ENCODE measurements at regions not wholly inside any gene's neighbourhood (a gene's known extent, or its start where the extent isn't known, plus 50 kb on each side); places are given as distances from the start of the nearest gene placed in this dataset.

GRCh38 chr12:27875677-27876076 lies 95.6 kb upstream of the MANSC4 start:
- no peak overlapping the region for H2BK5ac ChIP-seq (ENCODE audit: low read depth, low read length, poor library complexity, severe bottlenecking)
- no peak overlapping the region for H3K9ac ChIP-seq (ENCODE audit: low read length)
- H3K4ac ChIP-seq (ENCODE audit: low read depth in 1 of 2, low read length in 2 of 2), result no peak overlapping the region
- H2AK5ac ChIP-seq (ENCODE audit: low read length, severe bottlenecking), result no peak overlapping the region
- no peak overlapping the region for H3K4me2 ChIP-seq (ENCODE audit: low read length, poor library complexity, severe bottlenecking)
- no peaks in the 10 kb centered on the region for H3K79me1 ChIP-seq (replicated peaks; ENCODE audit: low read length, poor library complexity, severe bottlenecking)
- no CpG with 5 or more reads among the region's 2 CpGs for WGBS
- H3K36me3 ChIP-seq (ENCODE audit: control insufficient read depth in 1 of 2, insufficient read depth in 2 of 2, low read depth in 1 of 2, low read length in 2 of 2), result no peaks in the 10 kb centered on the region
- no peak for DNase-seq
- H4K91ac ChIP-seq (ENCODE audit: low read length), result no peak overlapping the region
- no peak overlapping the region for H3K23ac ChIP-seq (ENCODE audit: low read length in 2 of 2)
- H3K4me3 ChIP-seq (ENCODE audit: insufficient read depth in 1 of 2, low read depth in 1 of 2, low read length in 2 of 2), result no peak overlapping the region
- H3K14ac ChIP-seq (ENCODE audit: low read length in 2 of 2), result no peak overlapping the region
- H2BK15ac ChIP-seq (ENCODE audit: low read depth, poor library complexity, severe bottlenecking), result no peak overlapping the region
- no peak overlapping the region for H4K8ac ChIP-seq (ENCODE audit: low read length)
- no peaks in the 10 kb centered on the region for H3K4me1 ChIP-seq (ENCODE audit: control insufficient read depth, insufficient read depth, low read depth, low read length)
- no peaks in the 10 kb centered on the region for H3K9me3 ChIP-seq (ENCODE audit: control insufficient read depth, low read length)
- no peaks in the 10 kb centered on the region for H3K27me3 ChIP-seq (ENCODE audit: control insufficient read depth in 1 of 2, insufficient read depth in 1 of 2, low read length in 2 of 2)
- H3K27ac ChIP-seq (ENCODE audit: low read length, poor library complexity, severe bottlenecking), result no peak overlapping the region
- H3K18ac ChIP-seq (ENCODE audit: low read depth in 1 of 2, low read length in 2 of 2), result no peak overlapping the region
- H2AFZ ChIP-seq (ENCODE audit: low read depth, low read length), result no peak overlapping the region
- H2BK12ac ChIP-seq (ENCODE audit: low read length in 2 of 2), result no peak overlapping the region
- H2BK120ac ChIP-seq (ENCODE audit: low read depth, low read length), result no peak overlapping the region

DNA sequence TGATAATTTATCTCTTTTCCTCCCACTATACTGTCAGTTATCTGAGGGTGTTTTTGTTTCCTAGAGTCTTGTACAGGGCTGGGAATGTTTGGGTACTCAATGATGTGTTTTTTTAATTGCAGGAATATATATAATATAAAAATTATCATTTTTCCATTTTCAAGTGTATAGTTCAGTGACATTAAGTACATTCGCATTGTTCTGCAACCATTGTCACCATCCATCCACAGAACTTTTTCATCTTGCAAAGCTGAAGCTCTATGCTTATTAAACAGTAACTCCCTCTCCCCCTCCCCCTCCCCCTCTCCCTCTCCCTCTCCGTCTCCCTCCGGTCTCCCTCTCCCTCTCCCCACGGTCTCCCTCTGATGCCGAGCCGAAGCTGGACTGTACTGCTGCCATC lies 93.0 kb upstream of the MANSC4 start:
- Histone ChIP-seq H3K23ac (ENCODE audit: low read length in 2 of 2) (no peak overlapping the region), H3K9me3 (ENCODE audit: control insufficient read depth, low read length) (no peaks in the 10 kb centered on the region), H3K27me3 (ENCODE audit: control insufficient read depth in 1 of 2, insufficient read depth in 1 of 2, low read length in 2 of 2) (no peaks in the 10 kb centered on the region), H3K9ac (ENCODE audit: low read length) (no peak overlapping the region), H2BK120ac (ENCODE audit: low read depth, low read length) (no peak overlapping the region), H2BK5ac (ENCODE audit: low read depth, low read length, poor library complexity, severe bottlenecking) (no peak overlapping the region), H3K4me1 (ENCODE audit: control insufficient read depth, insufficient read depth, low read depth, low read length) (peaks cover 8% of the 10 kb centered on the region), H3K4me2 (ENCODE audit: low read length, poor library complexity, severe bottlenecking) (no peak overlapping the region), H3K4me3 (ENCODE audit: insufficient read depth in 1 of 2, low read depth in 1 of 2, low read length in 2 of 2) (no peak overlapping the region), H2AFZ (ENCODE audit: low read depth, low read length) (no peak overlapping the region), H4K8ac (ENCODE audit: low read length) (no peak overlapping the region), H2BK15ac (ENCODE audit: low read depth, poor library complexity, severe bottlenecking) (no peak overlapping the region), H3K18ac (ENCODE audit: low read depth in 1 of 2, low read length in 2 of 2) (no peak overlapping the region), H3K4ac (ENCODE audit: low read depth in 1 of 2, low read length in 2 of 2) (no peak overlapping the region), H3K14ac (ENCODE audit: low read length in 2 of 2) (no peak overlapping the region), H2AK5ac (ENCODE audit: low read length, severe bottlenecking) (no peak overlapping the region), H3K36me3 (ENCODE audit: control insufficient read depth in 1 of 2, insufficient read depth in 2 of 2, low read depth in 1 of 2, low read length in 2 of 2) (no peaks in the 10 kb centered on the region), H4K91ac (ENCODE audit: low read length) (no peak overlapping the region), H3K79me1 (replicated peaks; ENCODE audit: low read length, poor library complexity, severe bottlenecking) (no peaks in the 10 kb centered on the region), H2BK12ac (ENCODE audit: low read length in 2 of 2) (no peak overlapping the region), H3K27ac (ENCODE audit: low read length, poor library complexity, severe bottlenecking) (no peak overlapping the region)
- 94% methylated on average over 6 of the region's 6 CpGs for whole genome bisulfite sequencing
- no peak for DNase-seq

DNA sequence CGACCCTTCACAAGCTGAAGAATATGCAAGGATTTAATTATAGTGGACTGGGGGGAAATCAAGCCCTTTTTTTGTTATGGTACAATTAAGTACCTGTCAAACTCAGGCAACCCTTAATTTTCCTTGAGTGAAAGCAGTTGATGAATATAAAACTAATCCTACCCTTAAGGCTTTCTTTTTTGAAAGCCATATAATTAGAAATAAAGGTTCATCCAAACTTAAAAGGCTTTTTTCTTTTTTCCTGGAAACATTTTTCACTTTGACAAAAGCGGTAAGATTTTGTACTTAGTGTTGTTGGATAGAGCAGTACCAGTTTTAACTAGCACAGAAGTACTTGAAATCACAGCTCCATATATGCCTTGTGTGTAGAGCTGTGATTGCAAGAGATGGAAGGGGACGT lies 91.9 kb upstream of the MANSC4 start:
- no peak overlapping the region for H3K27ac ChIP-seq (ENCODE audit: low read length, poor library complexity, severe bottlenecking)
- no peak overlapping the region for H2BK5ac ChIP-seq (ENCODE audit: low read depth, low read length, poor library complexity, severe bottlenecking)
- H2AK5ac ChIP-seq (ENCODE audit: low read length, severe bottlenecking), result no peak overlapping the region
- H3K36me3 ChIP-seq (ENCODE audit: control insufficient read depth in 1 of 2, insufficient read depth in 2 of 2, low read depth in 1 of 2, low read length in 2 of 2), result no peaks in the 10 kb centered on the region
- no peak overlapping the region for H3K14ac ChIP-seq (ENCODE audit: low read length in 2 of 2)
- no peaks in the 10 kb centered on the region for H3K27me3 ChIP-seq (ENCODE audit: control insufficient read depth in 1 of 2, insufficient read depth in 1 of 2, low read length in 2 of 2)
- H3K23ac ChIP-seq (ENCODE audit: low read length in 2 of 2), result no peak overlapping the region
- no peak overlapping the region for H2AFZ ChIP-seq (ENCODE audit: low read depth, low read length)
- no peak overlapping the region for H3K4me2 ChIP-seq (ENCODE audit: low read length, poor library complexity, severe bottlenecking)
- no peak overlapping the region for H2BK12ac ChIP-seq (ENCODE audit: low read length in 2 of 2)
- H3K9me3 ChIP-seq (ENCODE audit: control insufficient read depth, low read length), result no peaks in the 10 kb centered on the region
- no peak overlapping the region for H2BK120ac ChIP-seq (ENCODE audit: low read depth, low read length)
- no peak overlapping the region for H3K4ac ChIP-seq (ENCODE audit: low read depth in 1 of 2, low read length in 2 of 2)
- no peak overlapping the region for H3K9ac ChIP-seq (ENCODE audit: low read length)
- no peak overlapping the region for H4K91ac ChIP-seq (ENCODE audit: low read length)
- H3K4me3 ChIP-seq (ENCODE audit: insufficient read depth in 1 of 2, low read depth in 1 of 2, low read length in 2 of 2), result no peak overlapping the region
- H2BK15ac ChIP-seq (ENCODE audit: low read depth, poor library complexity, severe bottlenecking), result no peak overlapping the region
- H3K18ac ChIP-seq (ENCODE audit: low read depth in 1 of 2, low read length in 2 of 2), result no peak overlapping the region
- WGBS, result no CpG with 5 or more reads among the region's 3 CpGs
- no peaks in the 10 kb centered on the region for H3K79me1 ChIP-seq (replicated peaks; ENCODE audit: low read length, poor library complexity, severe bottlenecking)
- H4K8ac ChIP-seq (ENCODE audit: low read length), result no peak overlapping the region
- DNase-seq, result no peak
- peaks cover 8% of the 10 kb centered on the region for H3K4me1 ChIP-seq (ENCODE audit: control insufficient read depth, insufficient read depth, low read depth, low read length)

DNA sequence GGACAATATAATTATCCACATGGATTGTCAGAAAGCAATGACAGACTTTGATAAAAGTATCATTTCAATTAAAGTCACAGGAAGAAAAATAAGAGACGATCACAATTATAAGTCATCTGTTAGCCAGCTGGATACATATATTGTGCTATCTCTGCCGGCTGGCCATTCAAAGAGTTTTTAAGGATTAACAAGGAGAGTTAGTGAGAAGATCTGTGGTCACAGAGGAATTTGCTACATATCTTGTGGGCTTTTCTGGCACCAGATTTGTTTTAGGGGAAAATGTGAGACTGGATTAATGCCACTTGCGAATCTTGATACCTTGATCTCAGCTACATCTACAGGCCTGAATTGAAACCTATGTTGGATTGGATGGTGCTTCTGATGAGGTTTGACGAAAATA lies 90.9 kb upstream of the MANSC4 start:
- Histone ChIP-seq H3K4me1 (ENCODE audit: control insufficient read depth, insufficient read depth, low read depth, low read length) (peaks cover 8% of the 10 kb centered on the region), H3K79me1 (replicated peaks; ENCODE audit: low read length, poor library complexity, severe bottlenecking) (no peaks in the 10 kb centered on the region), H3K18ac (ENCODE audit: low read depth in 1 of 2, low read length in 2 of 2) (no peak overlapping the region), H3K27ac (ENCODE audit: low read length, poor library complexity, severe bottlenecking) (no peak overlapping the region), H3K9me3 (ENCODE audit: control insufficient read depth, low read length) (no peaks in the 10 kb centered on the region), H2BK5ac (ENCODE audit: low read depth, low read length, poor library complexity, severe bottlenecking) (no peak overlapping the region), H2AFZ (ENCODE audit: low read depth, low read length) (no peak overlapping the region), H3K27me3 (ENCODE audit: control insufficient read depth in 1 of 2, insufficient read depth in 1 of 2, low read length in 2 of 2) (no peaks in the 10 kb centered on the region), H3K4me3 (ENCODE audit: insufficient read depth in 1 of 2, low read depth in 1 of 2, low read length in 2 of 2) (no peak overlapping the region), H3K4me2 (ENCODE audit: low read length, poor library complexity, severe bottlenecking) (no peak overlapping the region), H2BK12ac (ENCODE audit: low read length in 2 of 2) (no peak overlapping the region), H4K91ac (ENCODE audit: low read length) (no peak overlapping the region), H3K36me3 (ENCODE audit: control insufficient read depth in 1 of 2, insufficient read depth in 2 of 2, low read depth in 1 of 2, low read length in 2 of 2) (no peaks in the 10 kb centered on the region), H3K23ac (ENCODE audit: low read length in 2 of 2) (no peak overlapping the region), H2BK120ac (ENCODE audit: low read depth, low read length) (no peak overlapping the region), H3K4ac (ENCODE audit: low read depth in 1 of 2, low read length in 2 of 2) (no peak overlapping the region), H4K8ac (ENCODE audit: low read length) (no peak overlapping the region), H2AK5ac (ENCODE audit: low read length, severe bottlenecking) (no peak overlapping the region), H3K9ac (ENCODE audit: low read length) (no peak overlapping the region), H3K14ac (ENCODE audit: low read length in 2 of 2) (no peak overlapping the region), H2BK15ac (ENCODE audit: low read depth, poor library complexity, severe bottlenecking) (no peak overlapping the region)
- WGBS, result 87% methylated on average over 4 of the region's 4 CpGs
- DNase-seq, result peak; percentile 43
